H1 (cell line): ENCODE measurements at regions not wholly inside any gene's neighbourhood (a gene's known extent, or its start where the extent isn't known, plus 50 kb on each side); places are given as distances from the start of the nearest gene placed in this dataset.

Source experiments
- CTCF ChIA-PET: fragments of 300-600 bp; sonication (Branson Sonifier 250); formaldehyde crosslinking; loops from one replicate; lab custom pipeline; 2021; ENCODE audit not compliant: partially characterized antibody; lab: Charles Lee
- POLR2A ChIA-PET: fragments of 300-600 bp; sonication (Branson Sonifier 250); formaldehyde crosslinking; loops from one replicate; lab custom pipeline; 2021; ENCODE audit warnings: inconsistent platforms; ENCODE audit not compliant: partially characterized antibody; lab: Charles Lee
- DNase-seq, 2 experiments: peaks; one replicate each; pipeline versions ENCODE4 v3.0.0 to v3.0.0-alpha.2; 2010 to 2022; ENCODE audit warnings: low spot score in 2 of 2, low read depth in 1 of 2, mixed read lengths in 1 of 2
- FAIRE-seq: peaks from 2 replicates; lab custom pipeline; 2011; peaks lifted over from hg19 to GRCh38; lab: Jason Lieb, UNC
- H2AFZ ChIP-seq: 2 replicates; pipeline ENCODE4 v1.8.1; 2012; ENCODE audit warnings: low read length, inconsistent platforms
- H2AK5ac ChIP-seq: 2 replicates; pipeline ENCODE4 v1.6.1; 2013; ENCODE audit warnings: low read depth, low read length
- H2BK120ac ChIP-seq: replicated peaks from 2 replicates; pipeline ENCODE3; 2013; ENCODE audit warnings: low read depth, low read length, inconsistent platforms
- H2BK12ac ChIP-seq: 2 replicates; pipeline ENCODE4 v1.6.1; 2013; ENCODE audit warnings: low read depth, low read length
- H2BK15ac ChIP-seq: 2 replicates; pipeline ENCODE4 v1.6.1; 2013; ENCODE audit warnings: low read length
- H2BK20ac ChIP-seq: 2 replicates; pipeline ENCODE4 v1.6.1; 2013; ENCODE audit warnings: low read length
- H2BK5ac ChIP-seq: 2 replicates; pipeline ENCODE4 v1.6.1; 2013; ENCODE audit warnings: low read depth, low read length
- H3K14ac ChIP-seq: 2 replicates; pipeline ENCODE4 v1.6.1; 2013; ENCODE audit warnings: inconsistent platforms; ENCODE audit not compliant: insufficient read length
- H3K18ac ChIP-seq: 2 replicates; pipeline ENCODE4 v1.6.1; 2013; ENCODE audit warnings: low read length; ENCODE audit errors: extremely low read depth
- H3K23ac ChIP-seq: 2 replicates; pipeline ENCODE4 v1.6.1; 2013; ENCODE audit warnings: inconsistent platforms; ENCODE audit not compliant: insufficient read length
- H3K23me2 ChIP-seq: 2 replicates; pipeline ENCODE4 v1.6.1; 2013; ENCODE audit warnings: low read depth, low read length
- H3K27ac ChIP-seq: 2 replicates; pipeline ENCODE4 v1.6.1; 2011; ENCODE audit warnings: low read depth, low read length, inconsistent platforms
- H3K27me3 ChIP-seq, 4 experiments: replicated peaks in 1 of 4; 1 replicate in 1 of 4; 2 replicates in 3 of 4; pipeline versions ENCODE4 v1.6.1 to v1.8.1; 2011 to 2013; ENCODE audit warnings: low read length in 3 of 4, mild to moderate bottlenecking in 3 of 4, inconsistent platforms in 2 of 4, mixed read lengths in 2 of 4, moderate library complexity in 1 of 4; ENCODE audit not compliant: control insufficient read depth in 3 of 4, insufficient read depth in 3 of 4; ENCODE audit errors: extremely low read depth in 1 of 4
- H3K36me3 ChIP-seq, 4 experiments: 2 replicates each; pipeline versions ENCODE4 v1.6.1 to v1.8.1; 2011 to 2013; ENCODE audit warnings: mild to moderate bottlenecking in 4 of 4, low read length in 3 of 4, moderate library complexity in 2 of 4, control low read depth in 1 of 4, inconsistent platforms in 1 of 4; ENCODE audit not compliant: insufficient read depth in 4 of 4, control insufficient read depth in 2 of 4
- H3K4ac ChIP-seq: replicated peaks from 2 replicates; pipeline ENCODE3; 2013; ENCODE audit warnings: low read length, low read depth, mixed read lengths, inconsistent platforms; ENCODE audit not compliant: insufficient read length
- H3K4me1 ChIP-seq, 4 experiments: replicated peaks in 1 of 4; 1 replicate in 1 of 4; 2 replicates in 3 of 4; pipeline versions ENCODE4 v1.6.1 to v1.8.1; 2011 to 2013; ENCODE audit warnings: low read length in 3 of 4, inconsistent platforms in 2 of 4, mixed read lengths in 1 of 4; ENCODE audit not compliant: insufficient read depth in 4 of 4, control insufficient read depth in 3 of 4
- H3K4me2 ChIP-seq, 2 experiments: 2 replicates each; pipeline versions ENCODE4 v1.6.1 to v1.8.1; 2011 to 2013; ENCODE audit warnings: low read depth in 2 of 2, low read length in 2 of 2, control low read depth in 1 of 2, inconsistent platforms in 1 of 2, mild to moderate bottlenecking in 1 of 2; ENCODE audit not compliant: insufficient read depth in 1 of 2
- H3K4me3 ChIP-seq, 4 experiments: fragments of 200-600, 300-600 bp in 1 of 4; sonication (generic), shearing (Covaris generic), sonication (Bioruptor Twin) in 1 of 4; 2 replicates each; pipeline versions ENCODE4 v1.5.1 to v1.8.1; 2011 to 2016; ENCODE audit warnings: low read length in 4 of 4, low read depth in 3 of 4, control low read depth in 2 of 4, inconsistent platforms in 2 of 4, mild to moderate bottlenecking in 2 of 4, mixed read lengths in 1 of 4, moderate library complexity in 1 of 4; ENCODE audit not compliant: insufficient read depth in 2 of 4; ENCODE audit errors: extremely low read depth in 1 of 4
- H3K56ac ChIP-seq: replicated peaks from 2 replicates; pipeline ENCODE3; 2013; ENCODE audit warnings: low read depth, mild to moderate bottlenecking, mixed read lengths, low read length, inconsistent platforms; ENCODE audit not compliant: insufficient read length
- H3K79me1 ChIP-seq: 2 replicates; pipeline ENCODE4 v1.6.1; 2013; ENCODE audit warnings: low read depth, low read length, control low read depth
- H3K79me2 ChIP-seq, 2 experiments: 2 replicates each; pipeline versions ENCODE4 v1.6.1 to v1.8.1; 2012 to 2013; ENCODE audit warnings: low read length in 2 of 2, mild to moderate bottlenecking in 2 of 2, inconsistent platforms in 1 of 2; ENCODE audit not compliant: insufficient read depth in 2 of 2, control insufficient read depth in 1 of 2
- H3K9ac ChIP-seq, 4 experiments: replicated peaks in 1 of 4; 1 replicate in 1 of 4; 2 replicates in 3 of 4; pipeline versions ENCODE4 v1.6.1 to v1.8.1; 2011 to 2013; ENCODE audit warnings: low read depth in 3 of 4, low read length in 3 of 4, control low read depth in 2 of 4, mild to moderate bottlenecking in 2 of 4, moderate library complexity in 2 of 4, inconsistent platforms in 1 of 4; ENCODE audit errors: extremely low read depth in 1 of 4
- H3K9me3 ChIP-seq, 2 experiments: 2 replicates each; pipeline versions ENCODE4 v1.6.1 to v1.8.1; 2012 to 2013; ENCODE audit warnings: mild to moderate bottlenecking in 2 of 2, moderate library complexity in 2 of 2, control low read depth in 1 of 2, inconsistent platforms in 1 of 2, low read depth in 1 of 2, low read length in 1 of 2, mixed read lengths in 1 of 2; ENCODE audit not compliant: insufficient read depth in 2 of 2
- H4K20me1 ChIP-seq, 2 experiments: replicated peaks in 1 of 2; 2 replicates each; pipeline versions ENCODE3 to v1.8.1; 2011 to 2013; ENCODE audit warnings: inconsistent platforms in 2 of 2, low read length in 2 of 2, mild to moderate bottlenecking in 1 of 2; ENCODE audit not compliant: insufficient read depth in 2 of 2, control insufficient read depth in 1 of 2
- H4K5ac ChIP-seq: 2 replicates; pipeline ENCODE4 v1.6.1; 2013; ENCODE audit warnings: low read length, low read depth, mixed read lengths, inconsistent platforms; ENCODE audit not compliant: insufficient read length
- H4K8ac ChIP-seq: 2 replicates; pipeline ENCODE4 v1.8.0; 2013; ENCODE audit warnings: mild to moderate bottlenecking, moderate library complexity, low read length, inconsistent platforms; ENCODE audit not compliant: insufficient read depth; ENCODE audit errors: extremely low read depth
- H4K91ac ChIP-seq: replicated peaks from 2 replicates; pipeline ENCODE3; 2013; ENCODE audit warnings: low read length, mixed read lengths, inconsistent platforms; ENCODE audit not compliant: insufficient read length
- CEBPB ChIP-seq: IDR thresholded peaks from 2 replicates; pipeline ENCODE4 v1.6.1; 2012; ENCODE audit warnings: low read depth, low read length
- CTCF ChIP-seq, 3 experiments: IDR thresholded peaks; 1 replicate in 2 of 3; 2 replicates in 1 of 3; pipeline versions ENCODE4 v1.5.1 to v1.6.1; 2011; ENCODE audit warnings: low read length in 3 of 3, mild to moderate bottlenecking in 3 of 3, inconsistent platforms in 2 of 3, low read depth in 1 of 3, moderate library complexity in 1 of 3; ENCODE audit not compliant: insufficient read depth in 1 of 3; ENCODE audit errors: control extremely low read depth in 1 of 3
- KDM1A ChIP-seq: fragments of 200-600, 300-600 bp; sonication (generic); IDR thresholded peaks from 2 replicates; pipeline ENCODE4 v1.7.1; 2016; ENCODE audit warnings: mild to moderate bottlenecking, low read length, borderline replicate concordance
- TEAD4 ChIP-seq: IDR thresholded peaks from 2 replicates; pipeline ENCODE4 v1.6.1; 2012; ENCODE audit warnings: low read depth, low read length, inconsistent platforms, mixed read lengths
- WGBS, 2 experiments: shearing (Covaris generic) in 1 of 2; methylation state at CpG; one replicate each; pipeline versions ENCODE4 v1.1.6 to v1.1.7; 2013 to 2015; ENCODE audit warnings: low lambda C conversion rate in 2 of 2, mixed read lengths in 2 of 2, inconsistent platforms in 1 of 2, low coverage in 1 of 2, missing lambda C conversion rate in 1 of 2; ENCODE audit not compliant: insufficient replicate concordance in 2 of 2, insufficient coverage in 1 of 2, insufficient read length in 1 of 2; ENCODE audit errors: extremely low coverage in 1 of 2, missing lambda C conversion rate in 1 of 2; 5-methylcytosine and 5-hydroxymethylcytosine counted together

DNA sequence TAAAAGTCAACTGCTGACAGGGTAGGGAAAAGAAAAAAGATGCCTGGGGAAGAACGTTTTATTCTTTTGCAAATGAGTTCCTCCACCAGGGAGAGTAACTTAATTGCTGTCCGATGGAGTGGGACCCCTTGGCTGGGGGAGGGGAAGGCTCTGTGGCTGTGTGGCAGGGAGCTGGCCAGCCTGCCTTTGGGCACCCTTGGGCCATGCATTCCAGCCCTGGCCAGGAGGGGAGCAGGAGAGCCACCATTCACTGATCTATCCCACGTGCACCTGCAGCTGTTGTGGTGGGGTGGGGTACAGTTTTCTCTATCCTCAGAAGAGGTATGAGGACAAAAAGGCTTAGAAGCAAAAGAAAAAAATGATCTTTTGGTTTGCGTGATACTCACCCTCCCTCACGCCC lies 116.9 kb downstream of the KCNK1 start:
- H2BK5ac ChIP-seq = 0 out of 2 replicates have a peak overlapping the region, but pooled peaks have one; percentile 68
- FAIRE-seq = peak; percentile 42
- POLR2A ChIA-PET = interaction anchor here (0.8 kb wide), 1 partner anchor 10 kb away, joined by 3 read pairs; no protein-coding TSS in a partner anchor
- TF ChIP-seq CEBPB (no peak), TEAD4 (peak; percentile 93), KDM1A (peak; percentile 28; the same call in 1 of the 2 replicates), CTCF (IDR thresholded peaks at IDR 0.05; ENCODE audit: control extremely low read depth in 1 of 3, insufficient read depth in 1 of 3, low read depth in 1 of 3, low read length in 3 of 3) (peak; percentile 62 to 82 (median 82))

More for the DNA sequence above, 116.9 kb downstream of the KCNK1 start:
- Histone ChIP-seq H3K9me3 (no peaks in the 10 kb centered on the region), H3K4me3 (no peak overlapping the region; a peak in 1 of 8 replicates), H4K20me1 (no peaks in the 10 kb centered on the region), H3K23ac (no peak overlapping the region), H2AFZ (no peak overlapping the region), H3K79me1 (no peaks in the 10 kb centered on the region), H2AK5ac (no peak overlapping the region), H3K27ac (no peak overlapping the region), H2BK20ac (no peak overlapping the region), H3K79me2 (no peaks in the 10 kb centered on the region), H3K9ac (no peak overlapping the region), H2BK15ac (no peak overlapping the region), H3K27me3 (no peaks in the 10 kb centered on the region), H2BK12ac (no peak overlapping the region), H4K5ac (no peak overlapping the region), H3K4ac (no peak overlapping the region), H4K91ac (no peak overlapping the region), H3K18ac (no peak overlapping the region), H4K8ac (no peak overlapping the region), H3K56ac (no peak overlapping the region), H3K36me3 (no peaks in the 10 kb centered on the region), H2BK120ac (peak overlapping the region; percentile 48), H3K4me2 (no peak overlapping the region), H3K23me2 (no peaks in the 10 kb centered on the region), H3K14ac (no peak overlapping the region), H3K4me1 (peaks cover 2 to 14% (median 3%) of the 10 kb centered on the region in 4 experiments; a peak in 2 of 7 replicates)
- CTCF ChIA-PET = interaction anchor here (0.6 to 1.7 kb wide), 6 partner anchors 8 to 213 kb away, joined by 3 to 6 read pairs (median 4); no protein-coding TSS in a partner anchor
- 48% methylated on average over 5 of the region's 5 CpGs; no CpG with 5 or more reads in 1 of the 2 experiments for WGBS, 2 experiments
- DNase-seq = peak; percentile 56 to 67
